HepG2 (cell line): ENCODE measurements at regions not wholly inside any gene's neighbourhood (a gene's known extent, or its start where the extent isn't known, plus 50 kb on each side); places are given as distances from the start of the nearest gene placed in this dataset.

Experiments used
- ATAC-seq: fragments of 200-7000 bp; cut with Tn5 transposase; 3 replicates; pipeline ENCODE4 v1.9.1; 2020; ENCODE audit warnings: mild to moderate bottlenecking, moderate library complexity
- BruUV-seq: library from RNA; stranded (reverse); fragments of 400-500 nt; replicated peaks from 2 replicates; lab custom pipeline; 2021; lab: Mats Ljungman, UMichigan
- CTCF ChIA-PET: fragments of 300-600 bp; formaldehyde crosslinking; extraction: SDS; loops from one replicate; lab custom pipeline; 2021; ENCODE audit warnings: low total read pairs, inconsistent platforms, low intra/inter-chr PET ratio; lab: Yijun Ruan, JAX
- POLR2A ChIA-PET: fragments of 350-600 bp; sonication (Branson Sonifier 250); formaldehyde crosslinking; loops from one replicate; lab custom pipeline; 2020; ENCODE audit warnings: antibody characterized with exemption, inconsistent platforms; lab: Yijun Ruan, JAX
- DNase-seq: peaks from one replicate; pipeline ENCODE4 v3.0.0-alpha.2; 2015; ENCODE audit warnings: low spot score
- FAIRE-seq: peaks from 3 replicates; lab custom pipeline; 2011; peaks lifted over from hg19 to GRCh38; lab: Jason Lieb, UNC
- H2AFZ ChIP-seq: one replicate; pipeline ENCODE4 v1.6.1; 2011; ENCODE audit warnings: low read length, inconsistent platforms
- H3K27ac ChIP-seq: fragments of 300-600 bp; 3 replicates; pipeline ENCODE4 v1.8.0; 2011; ENCODE audit warnings: mixed run types, mild to moderate bottlenecking, mixed read lengths, low read length, inconsistent platforms; ENCODE audit not compliant: insufficient read depth; ENCODE audit errors: extremely low read length
- H3K27me3 ChIP-seq, 2 experiments: fragments of 200-600 bp in 1 of 2; 2 replicates in 1 of 2; 3 replicates in 1 of 2; pipeline versions ENCODE4 v1.6.0 to v1.8.0; 2011; ENCODE audit warnings: low read length in 2 of 2, mild to moderate bottlenecking in 2 of 2, moderate library complexity in 2 of 2, inconsistent platforms in 1 of 2; ENCODE audit not compliant: insufficient read depth in 2 of 2, control insufficient read depth in 1 of 2
- H3K36me3 ChIP-seq, 2 experiments: fragments of 200-600 bp in 1 of 2; replicated peaks in 1 of 2; 2 replicates in 1 of 2; 3 replicates in 1 of 2; pipeline versions ENCODE4 v1.5.1 to v1.8.0; 2011; ENCODE audit warnings: low read length in 2 of 2, inconsistent platforms in 1 of 2; ENCODE audit not compliant: insufficient read depth in 2 of 2, control insufficient read depth in 1 of 2
- H3K4me1 ChIP-seq: 2 replicates; pipeline ENCODE4 v1.5.1; 2012; ENCODE audit warnings: low read length, inconsistent platforms; ENCODE audit not compliant: insufficient read depth
- H3K4me2 ChIP-seq: 2 replicates; pipeline ENCODE4 v1.6.0; 2011; ENCODE audit warnings: low read depth, low read length, inconsistent platforms
- H3K4me3 ChIP-seq, 3 experiments: fragments of 200-600 bp in 1 of 3; sonication (generic), shearing (Covaris generic) in 1 of 3; replicated peaks in 1 of 3; 2 replicates each; pipeline ENCODE4 v1.5.1; 2011 to 2016; ENCODE audit warnings: low read length in 3 of 3, inconsistent platforms in 2 of 3, low read depth in 2 of 3, mild to moderate bottlenecking in 2 of 3, control low read depth in 1 of 3, mixed read lengths in 1 of 3; ENCODE audit not compliant: insufficient read depth in 1 of 3
- H3K79me2 ChIP-seq: one replicate; pipeline ENCODE4 v1.6.1; 2011; ENCODE audit warnings: low read length, inconsistent platforms; ENCODE audit not compliant: insufficient read depth
- H3K9ac ChIP-seq: 2 replicates; pipeline ENCODE4 v1.6.0; 2011; ENCODE audit warnings: mild to moderate bottlenecking, low read depth, low read length, inconsistent platforms; ENCODE audit not compliant: insufficient read depth
- H3K9me3 ChIP-seq: 2 replicates; pipeline ENCODE4 v1.5.1; 2012; ENCODE audit warnings: mild to moderate bottlenecking, low read length
- H4K20me1 ChIP-seq: 2 replicates; pipeline ENCODE4 v1.6.0; 2011; ENCODE audit warnings: inconsistent platforms, mild to moderate bottlenecking, low read length, moderate library complexity; ENCODE audit not compliant: insufficient read depth
- FOXK1 ChIP-seq: sonication (generic); formaldehyde crosslinking; IDR thresholded peaks from 2 replicates; pipeline ENCODE4 v1.4.0; 2020; ENCODE audit warnings: low read depth, missing genetic modification reagents, borderline replicate concordance
- HNRNPH1 ChIP-seq: fragments of 200-400 bp; formaldehyde crosslinking; optimal IDR thresholded peaks from 2 replicates; pipeline ENCODE3; 2017; ENCODE audit warnings: mild to moderate bottlenecking, low read depth, low read length
- KMT2A ChIP-seq: sonication (generic); formaldehyde crosslinking; IDR thresholded peaks from 2 replicates; pipeline ENCODE4 v1.4.0; 2020; ENCODE audit warnings: missing genetic modification reagents
- MTF2 ChIP-seq: sonication (generic); formaldehyde crosslinking; IDR thresholded peaks from 2 replicates; pipeline ENCODE4 v1.5.0; 2020; ENCODE audit warnings: missing genetic modification reagents, borderline replicate concordance
- NFIB ChIP-seq: sonication (generic); formaldehyde crosslinking; IDR thresholded peaks from 2 replicates; pipeline ENCODE4 v1.9.0; 2021; ENCODE audit warnings: missing genetic modification reagents, mild to moderate bottlenecking, borderline replicate concordance
- NFRKB ChIP-seq: fragments of 450-650 bp; IDR thresholded peaks from 2 replicates; pipeline ENCODE4 v1.6.1; 2017
- NR2F1 ChIP-seq, 2 experiments: fragments of 450-650 bp in 1 of 2; formaldehyde crosslinking in 1 of 2; IDR thresholded peaks; 2 replicates each; pipeline versions ENCODE4 v1.5.0 to v1.6.1; 2016 to 2020; ENCODE audit warnings: mild to moderate bottlenecking in 1 of 2, missing compliant biosample characterization in 1 of 2, missing genetic modification reagents in 1 of 2, moderate library complexity in 1 of 2
- RFX3 ChIP-seq: IDR thresholded peaks from 2 replicates; pipeline ENCODE4 v1.6.1; 2016; ENCODE audit warnings: missing biosample characterization, missing genetic modification reagents
- SP140L ChIP-seq: sonication (generic); formaldehyde crosslinking; IDR thresholded peaks from 2 replicates; pipeline ENCODE4 v1.4.0; 2020; ENCODE audit warnings: missing genetic modification reagents, borderline replicate concordance
- TARDBP ChIP-seq: sonication (generic); formaldehyde crosslinking; IDR thresholded peaks from 2 replicates; pipeline ENCODE4 v1.8.0; 2022; ENCODE audit warnings: mild to moderate bottlenecking, missing genetic modification reagents
- WIZ ChIP-seq: sonication (generic); formaldehyde crosslinking; IDR thresholded peaks from 2 replicates; pipeline ENCODE4 v1.5.1; 2020; ENCODE audit warnings: mild to moderate bottlenecking, missing genetic modification reagents
- ZFYVE20 ChIP-seq: sonication (generic); formaldehyde crosslinking; IDR thresholded peaks from 2 replicates; pipeline ENCODE4 v1.8.0; 2023; ENCODE audit warnings: low read depth, mild to moderate bottlenecking, moderate library complexity, missing genetic modification reagents, borderline replicate concordance
- ZIK1 ChIP-seq: sonication (generic); formaldehyde crosslinking; IDR thresholded peaks from 2 replicates; pipeline ENCODE4 v1.5.0; 2020; ENCODE audit warnings: mild to moderate bottlenecking, low read depth, missing genetic modification reagents, borderline replicate concordance
- ZNF431 ChIP-seq: sonication (generic); formaldehyde crosslinking; IDR thresholded peaks from 2 replicates; pipeline ENCODE4 v1.9.0; 2022; ENCODE audit warnings: missing genetic modification reagents, low read depth, mild to moderate bottlenecking, borderline replicate concordance
- ZNF562 ChIP-seq: sonication (generic); formaldehyde crosslinking; IDR thresholded peaks from 2 replicates; pipeline ENCODE4 v1.8.0; 2022; ENCODE audit warnings: missing genetic modification reagents, borderline replicate concordance
- WGBS: methylation state at CpG from one replicate; pipeline ENCODE4 v1.1.6; 2017; ENCODE audit warnings: low lambda C conversion rate; 5-methylcytosine and 5-hydroxymethylcytosine counted together
- in situ Hi-C: cut with HindIII; loops from 2 replicates; pipeline ENCODE4 v1.10.0; 2017; ENCODE audit warnings: low pct_unique_long_range_greater_than_20kb; ENCODE audit not compliant: extremely low pct_ligation_motif_present
- intact Hi-C: fragments of 100-400 bp; cut with micrococcal nuclease; formaldehyde crosslinking; loops from one replicate; pipeline ENCODE4 v1.10.0; 2022; ENCODE audit not compliant: unreplicated experiment
- TF ChIP-seq, protein P1 (sequence below): sonication (generic); formaldehyde crosslinking; conservative IDR thresholded peaks from 2 replicates; pipeline ENCODE4 v1.4.0; 2020; ENCODE audit warnings: missing genetic modification reagents

DNA sequence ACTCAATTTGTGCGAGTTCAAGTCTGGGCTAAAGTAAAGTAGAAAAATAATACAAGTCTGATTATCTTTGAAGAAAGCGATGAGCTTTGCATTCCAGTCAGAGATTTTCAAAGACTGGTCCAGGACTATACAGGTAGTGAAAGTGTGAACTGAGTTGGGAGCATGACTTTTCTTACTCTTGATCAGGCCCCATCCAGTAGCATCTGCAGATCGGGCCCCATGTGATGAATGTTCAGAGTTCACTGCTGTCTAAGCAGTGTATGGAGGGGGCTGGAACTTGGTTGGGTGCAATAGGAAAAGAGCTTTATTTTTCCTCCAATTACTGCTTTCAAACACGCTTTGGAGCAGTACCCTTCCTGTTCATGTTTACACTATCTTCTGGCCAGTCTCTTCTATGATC lies 747.4 kb upstream of the ID2 start:
- POLR2A ChIA-PET = no interaction called here
- Histone ChIP-seq H3K9me3 (no peaks in the 10 kb centered on the region), H3K4me2 (no peak overlapping the region), H2AFZ (no peak overlapping the region), H3K4me3 (no peak overlapping the region), H3K79me2 (no peaks in the 10 kb centered on the region), H3K36me3 (no peaks in the 10 kb centered on the region), H3K27ac (no peak overlapping the region), H3K4me1 (peaks cover 1% of the 10 kb centered on the region; the same call in 1 of the 2 replicates), H3K9ac (no peak overlapping the region), H3K27me3 (no peaks in the 10 kb centered on the region), H4K20me1 (no peaks in the 10 kb centered on the region)
- intact Hi-C loops (no loop called here), in situ Hi-C loops (no loop called here)
- WGBS = 38% methylated on average over 4 of the region's 4 CpGs
- TF ChIP-seq ZFYVE20 (no peak), NFIB (no peak), TARDBP (CRISPR knock-in tag) (no peak), ZNF431 (CRISPR knock-in tag) (no peak), SP140L (CRISPR knock-in tag) (no peak), NFRKB (no peak), RFX3 (no peak), FOXK1 (CRISPR knock-in tag) (no peak), KMT2A (CRISPR knock-in tag) (no peak), MTF2 (CRISPR knock-in tag) (no peak), WIZ (CRISPR knock-in tag) (no peak), ZNF562 (no peak), NR2F1 (CRISPR knock-in tag; IDR thresholded peaks at IDR 0.05) (no peak), HNRNPH1 (no peak), ZIK1 (CRISPR knock-in tag) (no peak)
- TF ChIP-seq, protein P1, sequence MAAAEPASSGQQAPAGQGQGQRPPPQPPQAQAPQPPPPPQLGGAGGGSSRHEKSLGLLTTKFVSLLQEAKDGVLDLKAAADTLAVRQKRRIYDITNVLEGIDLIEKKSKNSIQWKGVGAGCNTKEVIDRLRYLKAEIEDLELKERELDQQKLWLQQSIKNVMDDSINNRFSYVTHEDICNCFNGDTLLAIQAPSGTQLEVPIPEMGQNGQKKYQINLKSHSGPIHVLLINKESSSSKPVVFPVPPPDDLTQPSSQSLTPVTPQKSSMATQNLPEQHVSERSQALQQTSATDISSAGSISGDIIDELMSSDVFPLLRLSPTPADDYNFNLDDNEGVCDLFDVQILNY (CRISPR knock-in tag) = no peak
- DNase-seq (no peak), ATAC-seq (no peak), FAIRE-seq (no peak)
- CTCF ChIA-PET = no interaction called here
- BruUV-seq = no TSS peak
